H1 (cell line): ENCODE measurements at regions not wholly inside any gene's neighbourhood (a gene's known extent, or its start where the extent isn't known, plus 50 kb on each side); places are given as distances from the start of the nearest gene placed in this dataset.

ENCODE experiments used
- ATF2 ChIP-seq: IDR thresholded peaks from 2 replicates; pipeline ENCODE4 v1.6.1; 2012; ENCODE audit warnings: low read length, inconsistent platforms
- KDM1A ChIP-seq: fragments of 200-600, 300-600 bp; sonication (generic); IDR thresholded peaks from 2 replicates; pipeline ENCODE4 v1.7.1; 2016; ENCODE audit warnings: mild to moderate bottlenecking, low read length, borderline replicate concordance
- TAF7 ChIP-seq: optimal IDR thresholded peaks from 2 replicates; pipeline ENCODE3; 2011; ENCODE audit warnings: low read depth, mild to moderate bottlenecking, inconsistent platforms, low read length, moderate library complexity, borderline replicate concordance

GRCh38 chr15:35302334-35302733, 217.2 kb upstream of the NANOGP8 start (continued):
- TF ChIP-seq TAF7 (no peak), KDM1A (no peak), ATF2 (no peak)
